ENCODE measurements at regions not wholly inside any gene's neighbourhood (a gene's known extent, or its start where the extent isn't known, plus 50 kb on each side); places are given as distances from the start of the nearest gene placed in this dataset.
"Not testable (repeated sequence)": the region's sequence is repeated elsewhere in the genome, so short reads cannot be mapped to it uniquely, and the experiment has no call there.

DNA sequence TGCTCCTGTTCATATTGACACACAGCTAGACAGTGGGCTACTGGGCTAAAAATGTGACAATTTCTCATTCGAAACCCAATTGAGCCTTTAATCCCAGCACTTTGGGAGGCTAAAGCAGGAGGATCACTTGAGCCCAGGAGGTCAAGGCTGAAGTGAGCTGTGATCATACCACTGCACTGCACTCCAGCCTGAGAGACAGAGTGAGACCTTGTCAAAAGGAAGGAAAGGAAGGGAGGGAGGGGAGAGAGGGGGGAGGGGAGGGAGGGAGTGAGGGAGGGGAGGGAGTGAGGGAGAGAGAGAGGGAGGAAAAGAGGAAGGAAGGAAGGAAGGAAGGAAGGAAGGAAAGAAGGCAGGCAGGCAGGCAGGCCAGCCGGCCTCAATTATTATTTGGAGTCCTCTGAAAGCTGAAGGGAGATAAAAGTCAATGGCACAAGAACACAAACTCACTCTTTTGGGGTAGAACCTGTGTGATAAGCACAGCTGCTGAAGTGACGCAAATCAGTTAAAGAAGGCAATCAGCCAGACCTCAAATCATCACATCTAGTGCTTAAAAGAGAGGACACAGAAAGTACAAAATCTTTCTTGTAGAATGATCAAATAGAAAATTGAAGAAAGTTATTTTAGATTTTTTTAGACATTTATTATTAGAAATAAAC is 98.1 kb downstream of the CCDC71L start:
- no peak for DNase-seq (ENCODE audit: low spot score)

DNA sequence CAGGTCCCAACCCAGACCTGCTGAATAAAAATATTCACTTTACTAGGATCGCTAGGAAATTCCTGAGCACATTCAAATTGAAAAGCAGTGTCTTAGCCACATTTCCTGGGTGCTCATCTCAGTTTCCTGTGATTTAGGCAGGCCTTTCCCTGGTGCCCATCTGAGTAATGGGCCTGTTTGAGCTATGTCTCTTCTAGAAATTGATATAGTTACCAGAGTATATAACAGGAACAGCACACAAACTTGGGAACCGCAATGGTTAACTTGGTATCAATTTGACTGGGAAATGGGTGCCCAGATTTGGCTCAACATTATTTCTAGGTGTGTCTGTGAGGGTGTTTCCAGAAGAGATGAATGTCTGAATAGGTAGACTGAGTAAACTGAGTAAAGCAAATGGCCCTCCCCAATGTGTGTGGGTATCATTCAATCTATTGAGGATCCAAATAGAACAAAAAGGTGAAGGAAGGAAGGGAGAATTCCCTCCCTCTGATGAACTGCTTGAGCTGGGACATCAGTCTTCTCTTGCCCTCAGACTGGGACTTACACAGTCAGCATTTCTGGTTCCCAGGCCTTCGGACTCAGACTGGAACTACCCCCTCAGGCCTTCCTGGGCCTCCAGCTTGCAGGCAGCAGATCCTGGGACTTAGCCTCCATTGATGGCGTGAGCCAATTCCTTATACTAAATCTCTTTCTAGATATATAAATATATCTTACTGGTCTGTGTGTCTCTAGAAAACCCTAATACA is 99.1 kb downstream of the CCDC71L start:
- DNase-seq (ENCODE audit: low spot score) = no peak

DNA sequence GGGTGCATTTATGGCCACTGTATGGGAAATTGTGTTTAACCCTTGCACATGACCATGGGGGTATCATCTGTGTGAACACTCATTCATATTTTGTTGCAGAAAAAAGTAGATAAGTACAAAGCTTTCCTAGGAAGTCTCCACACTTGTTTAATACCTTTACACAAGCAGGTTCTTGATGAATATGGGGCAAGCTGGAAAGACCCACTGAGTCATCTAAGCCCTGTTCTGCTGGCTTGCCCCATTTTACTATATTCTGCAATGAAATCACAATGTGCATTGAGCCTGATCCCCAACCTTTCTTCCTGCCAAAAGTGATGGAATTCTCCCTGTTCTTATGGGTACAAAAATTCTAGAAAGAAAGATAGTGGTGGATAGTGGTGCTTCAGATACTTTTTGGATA is 99.8 kb downstream of the CCDC71L start:
- DNase-seq (ENCODE audit: low spot score) = no peak

- DNase-seq (ENCODE audit: low spot score) = no peak
Observed at GRCh38 chr7:106560482-106560881, 100.5 kb downstream of the CCDC71L start.

DNA sequence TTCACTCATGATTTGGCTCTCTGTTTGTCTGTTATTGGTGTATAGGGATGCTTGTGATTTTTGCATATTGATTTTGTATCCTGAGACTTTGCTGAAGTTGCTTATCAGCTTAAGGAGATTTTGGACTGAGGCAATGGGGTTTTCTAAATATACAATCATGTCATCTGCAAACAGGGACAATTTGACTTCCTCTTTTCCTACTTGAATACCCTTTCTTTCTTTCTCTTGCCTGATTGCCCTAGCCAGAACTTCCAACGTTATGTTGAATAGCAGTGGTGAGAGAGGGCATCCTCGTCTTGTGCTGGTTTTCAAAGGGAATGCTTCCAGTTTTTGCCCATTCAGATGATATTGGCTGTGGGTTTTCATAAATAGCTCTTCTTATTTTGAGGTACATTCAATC is 104.7 kb downstream of the CCDC71L start:
- DNase-seq (ENCODE audit: low spot score) = not testable (repeated sequence)

- DNase-seq (ENCODE audit: low spot score) = not testable (repeated sequence)
Observed at GRCh38 chr7:106554623-106555022, 106.3 kb downstream of the CCDC71L start.

- DNase-seq (ENCODE audit: low spot score) = no peak
Observed at GRCh38 chr7:106553446-106553836, 107.5 kb downstream of the CCDC71L start.

GRCh38 chr7:106552645-106553445 is 108.1 kb downstream of the CCDC71L start:
- no peak for DNase-seq (ENCODE audit: low spot score)

- DNase-seq (ENCODE audit: low spot score) = no peak
Observed at GRCh38 chr7:106551936-106552335, 109.0 kb downstream of the CCDC71L start.

DNA sequence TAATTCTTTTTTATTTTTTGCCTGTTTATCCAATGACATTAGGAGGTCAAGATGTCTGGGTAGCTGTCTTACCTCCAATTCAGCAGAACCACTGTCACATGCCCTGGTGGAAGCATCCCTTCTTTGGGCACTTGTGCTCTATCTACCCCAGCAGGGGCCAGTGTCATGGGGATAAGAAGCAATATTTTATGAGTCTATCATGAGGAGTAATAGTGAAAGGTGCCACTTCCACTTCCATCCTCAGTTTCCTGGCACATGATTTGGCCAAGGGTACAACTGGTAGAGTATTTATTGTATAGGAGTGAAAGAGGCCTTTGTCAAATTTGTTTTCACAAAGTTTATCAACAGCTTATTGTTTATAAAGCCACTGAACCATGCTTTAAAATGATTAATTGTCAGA is 112.5 kb downstream of the CCDC71L start:
- no peak for DNase-seq (ENCODE audit: low spot score)

GRCh38 chr7:106545275-106545674 is 115.7 kb downstream of the CCDC71L start:
- DNase-seq (ENCODE audit: low spot score) = no peak

GRCh38 chr7:106543221-106543757 is 117.7 kb downstream of the CCDC71L start:
- no peak for DNase-seq (ENCODE audit: low spot score)

DNA sequence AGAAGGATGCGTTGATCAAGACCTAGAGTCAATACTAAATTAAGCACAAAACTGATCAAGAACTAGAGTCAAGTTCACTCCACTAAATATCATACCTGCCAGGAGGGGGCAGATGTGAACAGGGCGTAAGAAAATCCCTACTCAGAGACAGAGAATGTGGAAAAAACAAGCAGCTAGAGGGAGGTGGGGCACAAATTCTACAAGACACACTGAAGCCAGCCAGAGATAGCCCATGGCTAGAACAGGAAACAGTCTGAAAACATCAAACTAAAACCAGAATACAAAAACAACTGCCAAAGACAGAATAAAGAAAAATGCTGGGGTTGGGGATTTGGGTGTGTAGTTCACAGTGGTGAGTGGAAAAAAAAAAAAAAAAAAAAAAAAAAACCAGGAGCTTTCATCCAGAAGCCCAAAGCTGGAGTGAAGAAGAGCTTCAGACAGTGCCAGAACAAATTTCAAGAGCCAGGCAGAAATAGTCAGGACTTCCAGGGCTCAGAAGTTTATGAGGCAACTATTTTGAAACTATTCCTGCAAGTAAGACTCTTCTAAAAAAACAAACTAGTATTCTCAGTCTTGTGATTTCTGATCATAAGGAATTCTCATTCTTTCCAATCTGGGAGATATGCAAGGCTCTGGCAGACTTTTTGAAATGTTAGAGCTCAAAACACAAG is 118.3 kb downstream of the CCDC71L start:
- DNase-seq (ENCODE audit: low spot score) = peak; percentile 34

GRCh38 chr7:106538638-106539037 is 122.3 kb downstream of the CCDC71L start:
- no peak for DNase-seq (ENCODE audit: low spot score)

DNA sequence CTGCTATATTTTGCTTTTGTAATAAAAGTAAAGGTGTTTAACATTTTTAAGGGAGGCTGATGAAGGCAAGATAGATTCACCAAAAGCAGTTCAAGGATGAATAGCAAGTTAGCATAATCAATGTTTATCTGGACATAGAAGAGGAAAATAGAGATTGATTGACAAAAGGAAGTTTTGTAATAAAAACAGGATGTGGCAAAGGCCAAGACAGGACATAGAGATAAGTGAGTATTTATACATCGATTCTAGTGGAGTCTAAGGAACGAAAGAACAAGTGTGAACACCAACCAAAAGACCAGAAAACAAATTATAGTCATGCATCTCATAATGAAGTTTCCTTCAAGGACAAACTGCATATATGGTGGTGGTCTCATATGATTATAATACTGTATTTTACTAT is 123.8 kb downstream of the CCDC71L start:
- no peak for DNase-seq (ENCODE audit: low spot score)

- no peak for DNase-seq (ENCODE audit: low spot score)
Observed at GRCh38 chr7:106536079-106536478, 124.9 kb downstream of the CCDC71L start.

DNA sequence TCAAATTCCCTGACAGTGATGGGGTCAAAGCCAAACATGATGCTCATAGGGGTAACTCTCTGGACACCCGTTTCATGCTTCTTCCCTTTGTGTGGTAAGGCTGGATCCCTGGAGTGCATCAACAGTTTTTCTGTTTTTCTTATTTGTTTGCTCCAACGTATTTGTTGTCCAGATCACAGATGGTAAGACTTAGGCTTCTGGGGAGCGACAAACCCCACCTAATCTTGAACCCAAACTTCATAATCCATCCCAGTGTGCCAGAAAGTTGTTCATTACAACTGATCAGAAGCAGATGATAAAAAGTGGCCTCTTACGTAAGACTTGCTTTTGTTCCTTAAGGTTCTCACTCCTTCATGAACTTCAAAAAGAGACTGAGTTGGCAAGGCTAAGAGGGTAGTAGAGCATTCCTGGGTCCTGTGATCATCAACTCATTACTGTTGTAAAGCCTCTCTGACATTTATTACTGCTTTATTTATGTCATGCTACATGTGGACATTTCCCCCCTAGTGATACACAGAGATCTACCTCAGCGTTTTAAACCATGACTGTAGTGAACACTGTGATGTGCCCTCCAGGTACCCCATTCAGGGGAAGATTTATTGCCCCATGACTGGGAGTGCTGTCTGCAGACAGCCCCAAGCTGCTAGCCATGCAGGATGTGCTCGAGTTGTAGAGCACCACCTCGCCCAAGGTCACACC is 125.6 kb downstream of the CCDC71L start:
- no peak for DNase-seq (ENCODE audit: low spot score)

DNA sequence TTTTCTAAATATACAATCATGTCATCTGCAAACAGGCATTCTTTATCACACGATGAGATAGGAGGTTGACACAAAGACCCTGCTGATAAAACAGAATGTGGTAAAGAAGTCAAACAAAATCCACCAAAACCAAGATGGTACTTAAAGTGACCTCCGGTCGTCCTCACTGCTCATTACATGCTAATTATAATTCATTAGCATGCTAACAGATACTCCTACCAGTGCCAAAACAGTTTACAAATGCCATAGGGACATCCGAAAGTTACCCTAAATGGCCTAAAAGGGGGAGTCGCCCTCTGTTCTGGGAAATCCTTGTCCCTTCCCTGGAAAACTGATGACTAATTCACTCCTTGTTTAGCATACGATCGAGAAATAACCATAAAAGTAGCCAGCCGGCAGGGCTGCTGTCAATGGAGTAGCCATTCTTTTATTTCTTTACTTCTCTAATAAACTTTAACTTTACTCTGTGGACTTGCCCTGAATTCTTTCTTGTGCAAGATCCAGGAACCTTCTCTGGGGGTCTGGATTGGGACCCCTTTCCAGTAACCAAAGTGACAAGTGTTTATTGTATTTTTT is 126.6 kb downstream of the CCDC71L start:
- no peak for DNase-seq (ENCODE audit: low spot score)

DNA sequence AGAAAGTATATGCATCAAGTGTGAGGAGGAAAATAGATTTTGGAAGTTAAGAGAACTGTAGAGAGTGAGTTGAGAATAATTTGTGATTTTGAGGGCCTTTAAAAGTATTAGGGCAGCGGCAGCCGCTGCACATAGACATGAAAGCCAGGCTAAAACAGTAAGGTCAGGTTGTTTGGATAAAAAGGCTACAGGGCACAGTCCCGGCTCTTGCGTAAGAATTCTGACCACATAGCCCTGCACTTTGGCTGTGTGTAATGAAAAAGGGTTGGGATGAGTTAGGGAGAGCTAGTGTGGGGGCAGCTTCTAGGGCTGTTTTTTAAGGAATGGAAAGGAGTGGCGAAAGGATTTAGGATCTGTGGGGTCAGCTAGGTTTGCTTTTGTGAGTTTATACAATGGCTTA is 130.8 kb downstream of the CCDC71L start:
- DNase-seq (ENCODE audit: low spot score) = not testable (repeated sequence)

DNA sequence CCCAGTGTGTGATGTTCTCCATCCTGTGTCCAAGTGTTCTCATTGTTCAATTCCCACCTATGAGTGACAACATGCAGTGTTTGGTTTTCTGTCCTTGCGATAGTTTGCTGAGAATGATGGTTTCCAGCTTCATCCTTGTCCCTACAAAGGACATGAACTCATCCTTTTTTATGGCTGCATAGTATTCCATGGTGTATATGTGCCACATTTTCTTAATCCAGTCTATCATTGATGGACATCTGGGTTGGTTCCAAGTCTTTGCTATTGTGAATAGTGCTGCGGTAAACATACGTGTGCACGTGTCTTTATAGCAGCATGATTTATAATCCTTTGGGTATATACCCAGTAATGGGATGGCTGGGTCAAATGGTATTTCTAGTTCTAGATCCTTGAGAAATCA is 134.3 kb downstream of the CCDC71L start:
- not testable (repeated sequence) for DNase-seq (ENCODE audit: low spot score)

- DNase-seq (ENCODE audit: low spot score) = no peak
Observed at GRCh38 chr7:106524690-106525059, 136.3 kb downstream of the CCDC71L start.
